NCI-H2107 treated with DMSO at 0.1 percent for 48 hours (cell line): ENCODE measurements at regions not wholly inside any gene's neighbourhood (a gene's known extent, or its start where the extent isn't known, plus 50 kb on each side); places are given as distances from the start of the nearest gene placed in this dataset.

Source experiments
- DNase-seq: peaks from one replicate; lab custom pipeline; 2025; ENCODE audit not compliant: unreplicated experiment; lab: John Stamatoyannopoulos, UW

- DNase-seq: no peak
Measured at GRCh38 chr2:220194630-220195584, 567.5 kb downstream of the SLC4A3 start.

GRCh38 chr2:220198896-220199295 is 571.5 kb downstream of the SLC4A3 start:
- DNase-seq: peak; percentile 19

GRCh38 chr2:220202066-220202465 is 574.6 kb downstream of the SLC4A3 start:
- DNase-seq: no peak

GRCh38 chr2:220209093-220209492 is 581.7 kb downstream of the SLC4A3 start:
- DNase-seq: no peak

GRCh38 chr2:220209751-220210150 is 582.3 kb downstream of the SLC4A3 start:
- no peak for DNase-seq

GRCh38 chr2:220212296-220213080 is 585.1 kb downstream of the SLC4A3 start:
- no peak for DNase-seq

GRCh38 chr2:220215785-220216184 is 588.4 kb downstream of the SLC4A3 start:
- peak; percentile 78 for DNase-seq

GRCh38 chr2:220219371-220219770 is 591.9 kb downstream of the SLC4A3 start:
- no peak for DNase-seq

- no peak for DNase-seq
Measured at GRCh38 chr2:220220009-220220408, 592.6 kb downstream of the SLC4A3 start.

- DNase-seq: no peak
Measured at GRCh38 chr2:220221992-220222391, 594.6 kb downstream of the SLC4A3 start.

- DNase-seq: no peak
Measured at GRCh38 chr2:220224691-220225543, 597.5 kb downstream of the SLC4A3 start.

GRCh38 chr2:220226076-220226475 is 598.6 kb downstream of the SLC4A3 start:
- DNase-seq: no peak

- DNase-seq: no peak
Measured at GRCh38 chr2:220226546-220226945, 599.1 kb downstream of the SLC4A3 start.

GRCh38 chr2:220227266-220227920 is 600.0 kb downstream of the SLC4A3 start:
- DNase-seq: no peak

- no peak for DNase-seq
Measured at GRCh38 chr2:220228310-220229006, 601.0 kb downstream of the SLC4A3 start.

- DNase-seq: no peak
Measured at GRCh38 chr2:220240641-220241040, 613.2 kb downstream of the SLC4A3 start.

- no peak for DNase-seq
Measured at GRCh38 chr2:220241423-220241822, 614.0 kb downstream of the SLC4A3 start.

- no peak for DNase-seq
Measured at GRCh38 chr2:220243571-220243970, 616.1 kb downstream of the SLC4A3 start.

GRCh38 chr2:220246386-220246785 is 619.0 kb downstream of the SLC4A3 start:
- DNase-seq: no peak
